ENCODE measurements at regions not wholly inside any gene's neighbourhood (a gene's known extent, or its start where the extent isn't known, plus 50 kb on each side); places are given as distances from the start of the nearest gene placed in this dataset.
A peak's percentile ranks its signal among the peaks of the same experiment; 100 is the strongest.

GRCh38 chr12:48286665-48287064 is 64.1 kb downstream of the ZNF641 start:
- peak; percentile 28 for TF ChIP-seq CTCF (IDR thresholded peaks at IDR 0.05; ENCODE audit: low read depth, low read length)
- DNase-seq (ENCODE audit: extremely low read depth, low read depth) = no peak

GRCh38 chr12:48285751-48286650 is 64.7 kb downstream of the ZNF641 start:
- no peak for DNase-seq (ENCODE audit: extremely low read depth, low read depth)
- TF ChIP-seq CTCF (IDR thresholded peaks at IDR 0.05; ENCODE audit: low read depth, low read length) = no peak

- no peak for DNase-seq (ENCODE audit: extremely low read depth, low read depth)
- no peak for TF ChIP-seq CTCF (IDR thresholded peaks at IDR 0.05; ENCODE audit: low read depth, low read length)
Measured at GRCh38 chr12:48281811-48282210, 68.9 kb downstream of the ZNF641 start.

GRCh38 chr12:48280572-48280971 is 70.1 kb downstream of the ZNF641 start:
- TF ChIP-seq CTCF (IDR thresholded peaks at IDR 0.05; ENCODE audit: low read depth, low read length) = no peak
- DNase-seq (ENCODE audit: extremely low read depth, low read depth) = no peak

DNA sequence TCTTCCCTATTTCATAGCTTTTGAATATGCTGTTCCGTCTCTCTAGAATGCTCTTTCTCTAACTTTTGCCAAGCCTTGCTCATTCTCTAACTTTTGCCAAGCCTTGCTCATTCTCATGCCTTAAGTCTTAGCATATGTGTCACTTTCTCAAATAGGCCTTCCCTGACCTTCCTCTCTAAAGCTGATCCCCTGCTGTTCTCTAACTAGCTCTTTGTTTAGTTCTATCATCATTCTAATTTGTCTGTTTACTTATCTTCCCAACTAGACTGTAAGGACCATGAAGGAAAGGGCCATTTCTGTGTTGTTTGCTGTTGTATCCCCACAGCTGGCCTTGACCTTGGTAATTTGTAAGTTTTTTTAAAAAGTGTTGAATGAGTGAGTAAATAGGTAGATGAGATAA is 71.1 kb downstream of the ZNF641 start:
- no peak for DNase-seq (ENCODE audit: extremely low read depth, low read depth)
- no peak for TF ChIP-seq CTCF (IDR thresholded peaks at IDR 0.05; ENCODE audit: low read depth, low read length)

DNA sequence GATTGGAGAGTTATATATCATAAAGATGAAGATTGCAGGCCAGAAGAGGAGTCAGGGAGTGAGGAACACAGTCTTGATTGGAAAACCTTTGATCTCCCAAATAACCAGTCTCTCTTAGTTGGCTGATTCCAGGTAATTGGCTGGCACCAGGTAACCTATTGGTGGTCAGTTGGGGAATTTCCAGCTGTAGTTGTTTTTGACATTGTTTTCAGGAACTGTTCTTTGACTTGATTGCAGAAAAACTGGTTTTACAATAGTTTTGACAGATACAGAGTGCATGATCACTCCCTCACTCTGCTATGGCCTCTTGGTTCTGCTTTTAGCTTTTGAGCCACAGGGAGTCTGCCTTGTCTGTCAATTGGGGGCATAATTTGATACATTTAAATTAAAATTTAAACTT is 71.6 kb downstream of the ZNF641 start:
- no peak for TF ChIP-seq CTCF (IDR thresholded peaks at IDR 0.05; ENCODE audit: low read depth, low read length)
- DNase-seq (ENCODE audit: extremely low read depth, low read depth) = no peak

- TF ChIP-seq CTCF (IDR thresholded peaks at IDR 0.05; ENCODE audit: low read depth, low read length) = no peak
- DNase-seq (ENCODE audit: extremely low read depth, low read depth) = no peak
Measured at GRCh38 chr12:48276621-48277020, 73.5 kb upstream of the OR10AD1 start.

Data from AG09319 (cell line).